ENCODE measurements at regions not wholly inside any gene's neighbourhood (a gene's known extent, or its start where the extent isn't known, plus 50 kb on each side); places are given as distances from the start of the nearest gene placed in this dataset.

DNA sequence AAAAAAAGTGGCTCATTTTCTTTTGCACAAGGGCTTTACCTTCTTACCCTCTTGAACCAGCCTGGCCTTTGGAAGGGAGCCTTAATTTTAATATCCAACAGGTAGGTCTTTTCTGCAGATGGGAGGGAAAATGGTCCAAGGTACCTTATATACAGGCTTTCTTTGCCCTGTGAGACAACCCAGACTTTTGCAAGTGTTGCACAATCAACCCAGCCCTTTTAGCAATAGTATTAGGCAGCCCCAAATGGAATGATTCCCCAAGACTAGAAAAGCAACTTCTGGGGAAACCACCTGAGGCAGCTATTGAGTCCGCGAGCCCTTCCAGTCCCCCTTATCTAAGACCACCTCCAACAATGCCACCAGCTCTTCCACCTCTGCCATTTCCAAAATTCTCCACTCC lies 1138.3 kb downstream of the XPNPEP1 start:
- Mint-ChIP-seq H3K27me3 (no peaks in the 10 kb centered on the region), H3K9me3 (peaks cover 5% of the 10 kb centered on the region), H3K4me3 (no peak overlapping the region), H3K27ac (no peak overlapping the region), H3K36me3 (no peaks in the 10 kb centered on the region), H3K4me1 (no peaks in the 10 kb centered on the region)

DNA sequence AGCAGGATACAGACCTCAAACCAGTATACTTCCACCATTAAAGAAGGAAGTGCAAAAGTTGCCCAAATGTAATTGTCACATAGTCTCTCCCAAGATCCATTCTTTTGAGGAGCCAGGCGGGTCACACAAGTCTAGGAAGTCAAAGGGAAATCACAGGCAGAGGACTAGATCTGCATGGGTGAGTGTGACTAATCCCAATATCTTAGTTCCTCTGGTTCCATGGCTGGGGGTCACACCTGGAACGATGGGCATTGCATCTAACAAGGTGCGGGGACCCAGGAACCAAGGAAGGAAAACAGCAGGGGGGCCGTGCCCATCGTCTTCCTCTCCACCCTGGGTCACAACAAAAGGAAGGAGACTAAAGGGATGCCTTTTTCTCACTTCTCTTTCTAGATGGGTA lies 1138.8 kb downstream of the XPNPEP1 start:
- Mint-ChIP-seq H3K27me3 (no peaks in the 10 kb centered on the region), H3K27ac (no peak overlapping the region), H3K9me3 (peaks cover 9% of the 10 kb centered on the region), H3K4me3 (no peak overlapping the region), H3K4me1 (no peaks in the 10 kb centered on the region), H3K36me3 (no peaks in the 10 kb centered on the region)

DNA sequence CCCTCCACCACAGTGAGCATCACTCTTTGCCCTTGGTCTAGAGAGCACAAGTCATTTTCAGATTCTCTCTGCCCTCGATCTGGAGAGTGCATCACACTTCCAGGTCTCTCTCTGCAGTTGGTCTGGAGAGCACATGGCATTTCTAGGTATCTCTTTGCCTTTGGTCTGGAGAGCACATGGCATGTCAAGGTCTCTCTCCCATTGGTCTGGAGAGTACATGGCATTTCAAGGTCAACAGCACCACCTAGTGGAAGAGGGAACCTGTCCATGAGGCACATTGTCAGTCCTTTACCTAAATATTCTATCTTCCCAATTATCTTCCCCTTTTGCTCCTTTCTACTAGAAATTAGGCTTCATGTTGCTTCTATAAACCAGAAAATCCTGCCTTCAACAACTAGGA lies 1139.4 kb downstream of the XPNPEP1 start:
- no peaks in the 10 kb centered on the region for H3K27me3 Mint-ChIP-seq
- H3K9me3 Mint-ChIP-seq, result peaks cover 11% of the 10 kb centered on the region
- no peak overlapping the region for H3K27ac Mint-ChIP-seq
- H3K4me3 Mint-ChIP-seq, result no peak overlapping the region
- no peaks in the 10 kb centered on the region for H3K36me3 Mint-ChIP-seq
- no peaks in the 10 kb centered on the region for H3K4me1 Mint-ChIP-seq

DNA sequence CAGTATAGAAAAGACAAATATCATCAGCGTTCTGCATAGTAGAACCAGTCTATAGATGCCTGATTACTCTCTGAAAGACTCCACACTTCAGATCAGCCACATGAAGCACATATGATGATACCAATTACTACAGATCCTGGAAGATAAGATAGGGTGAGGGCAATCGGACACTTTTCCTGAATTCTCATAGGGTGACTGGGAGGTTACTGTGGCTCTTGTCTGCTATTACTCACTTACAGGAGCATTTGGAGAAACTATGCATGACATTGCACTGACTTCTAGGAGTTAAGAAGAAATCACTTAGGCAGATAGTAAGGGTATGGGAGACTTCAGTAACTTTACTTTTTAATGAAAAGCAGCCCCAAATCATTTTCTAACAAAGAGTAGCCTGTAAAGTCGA lies 1140.9 kb downstream of the XPNPEP1 start:
- H3K4me1 Mint-ChIP-seq, result no peaks in the 10 kb centered on the region
- H3K9me3 Mint-ChIP-seq, result peaks cover 6% of the 10 kb centered on the region
- H3K36me3 Mint-ChIP-seq, result no peaks in the 10 kb centered on the region
- no peak overlapping the region for H3K27ac Mint-ChIP-seq
- no peak overlapping the region for H3K4me3 Mint-ChIP-seq
- H3K27me3 Mint-ChIP-seq, result no peaks in the 10 kb centered on the region

DNA sequence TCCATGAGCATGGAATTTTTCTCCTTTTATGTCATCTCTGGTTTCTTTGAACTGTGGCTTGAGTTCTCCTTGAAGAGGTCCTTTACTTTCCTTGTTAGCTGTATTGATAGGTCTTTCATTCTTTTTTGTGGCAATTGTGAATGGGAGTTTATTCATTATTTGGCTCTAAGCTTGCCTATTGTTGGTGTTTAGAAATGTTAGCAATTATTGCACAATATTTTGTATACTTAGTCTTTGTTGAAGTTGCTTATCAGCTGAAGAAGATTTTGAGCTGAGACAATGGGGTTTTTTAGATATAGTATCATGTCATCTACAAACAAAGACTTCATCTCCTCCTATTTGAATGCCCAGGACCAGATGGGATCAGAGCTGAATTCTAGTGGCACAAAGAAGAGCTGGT lies 1143.8 kb downstream of the XPNPEP1 start:
- no peak overlapping the region for H3K27ac Mint-ChIP-seq
- no peaks in the 10 kb centered on the region for H3K27me3 Mint-ChIP-seq
- H3K4me1 Mint-ChIP-seq, result no peaks in the 10 kb centered on the region
- peaks cover 6% of the 10 kb centered on the region for H3K9me3 Mint-ChIP-seq
- no peak overlapping the region for H3K4me3 Mint-ChIP-seq
- no peaks in the 10 kb centered on the region for H3K36me3 Mint-ChIP-seq

DNA sequence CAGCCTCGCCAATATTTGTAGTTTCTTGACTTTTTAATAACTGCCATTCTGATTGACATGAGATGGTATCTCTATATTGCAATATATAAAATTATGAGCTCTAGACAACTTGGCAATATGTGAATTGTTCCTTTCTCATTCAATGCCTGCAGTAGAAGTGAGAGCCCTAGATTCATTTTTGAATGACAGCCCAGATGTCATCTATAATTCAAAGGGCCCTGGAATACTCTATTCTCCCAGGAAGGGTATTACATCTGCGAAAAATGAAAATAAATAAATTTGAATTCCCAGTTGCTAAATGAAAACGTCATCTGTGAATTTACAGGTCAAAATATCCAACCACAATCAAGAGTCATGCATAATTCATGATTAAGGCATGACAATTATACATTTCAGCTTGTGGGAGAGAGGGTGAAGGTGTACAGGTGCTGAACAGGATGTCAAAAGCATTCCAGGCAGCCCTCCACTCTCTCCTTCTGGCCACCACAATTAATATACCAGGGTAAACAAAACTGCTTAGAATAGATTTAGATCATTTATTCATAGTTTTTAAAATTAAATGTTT lies 1147.3 kb downstream of the XPNPEP1 start:
- no peaks in the 10 kb centered on the region for H3K36me3 Mint-ChIP-seq
- H3K27me3 Mint-ChIP-seq, result no peaks in the 10 kb centered on the region
- H3K9me3 Mint-ChIP-seq, result peaks cover 6% of the 10 kb centered on the region

DNA sequence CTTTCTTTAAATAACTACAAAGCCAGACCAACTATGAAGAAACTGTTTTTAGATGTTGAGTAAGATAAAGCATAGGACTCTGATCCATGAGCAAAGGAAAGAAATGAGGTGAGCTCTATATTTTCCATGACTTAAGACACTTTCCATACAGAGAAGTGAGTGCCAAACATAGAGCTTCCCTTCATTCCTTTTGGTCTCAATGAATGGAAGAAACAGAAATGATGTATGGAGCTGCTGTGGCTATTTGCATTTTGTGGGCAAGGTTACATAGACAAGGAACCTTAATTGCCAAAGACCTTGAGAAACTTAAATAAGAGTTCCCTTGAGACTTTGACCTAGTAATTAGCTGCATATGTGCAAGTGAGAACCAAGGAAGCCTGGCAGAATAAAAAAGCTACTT lies 1152.2 kb downstream of the XPNPEP1 start:
- no peaks in the 10 kb centered on the region for H3K36me3 Mint-ChIP-seq
- H3K9me3 Mint-ChIP-seq, result no peaks in the 10 kb centered on the region
- H3K4me3 Mint-ChIP-seq, result no peak overlapping the region
- H3K27ac Mint-ChIP-seq, result no peak overlapping the region
- no peaks in the 10 kb centered on the region for H3K4me1 Mint-ChIP-seq
- no peaks in the 10 kb centered on the region for H3K27me3 Mint-ChIP-seq

More for the DNA sequence above, 1147.3 kb downstream of the XPNPEP1 start:
- Mint-ChIP-seq H3K4me1 (no peaks in the 10 kb centered on the region), H3K4me3 (no peak overlapping the region), H3K27ac (no peak overlapping the region)

DNA sequence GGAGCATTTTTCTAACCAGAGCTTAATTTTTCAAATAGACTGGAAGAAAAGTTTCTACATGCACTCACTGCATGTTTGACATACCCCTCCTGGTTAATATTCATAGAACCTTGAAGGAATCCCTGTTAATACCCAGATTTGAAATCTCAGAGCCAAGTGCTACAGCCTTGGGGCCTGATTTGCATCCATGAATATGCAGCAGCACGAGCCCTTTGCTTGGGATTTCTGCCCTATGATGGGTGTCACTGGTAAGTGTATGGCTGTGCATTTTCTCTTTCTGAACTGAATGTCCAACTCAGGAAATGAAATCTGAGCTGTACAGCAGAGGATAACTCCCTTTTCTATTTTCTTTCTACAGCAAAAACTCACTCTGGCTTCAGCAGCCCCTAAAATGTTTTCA lies 1157.5 kb downstream of the XPNPEP1 start:
- H3K9me3 Mint-ChIP-seq, result no peaks in the 10 kb centered on the region
- no peaks in the 10 kb centered on the region for H3K27me3 Mint-ChIP-seq
- H3K36me3 Mint-ChIP-seq, result no peaks in the 10 kb centered on the region
- no peaks in the 10 kb centered on the region for H3K4me1 Mint-ChIP-seq
- no peak overlapping the region for H3K27ac Mint-ChIP-seq
- no peak overlapping the region for H3K4me3 Mint-ChIP-seq

DNA sequence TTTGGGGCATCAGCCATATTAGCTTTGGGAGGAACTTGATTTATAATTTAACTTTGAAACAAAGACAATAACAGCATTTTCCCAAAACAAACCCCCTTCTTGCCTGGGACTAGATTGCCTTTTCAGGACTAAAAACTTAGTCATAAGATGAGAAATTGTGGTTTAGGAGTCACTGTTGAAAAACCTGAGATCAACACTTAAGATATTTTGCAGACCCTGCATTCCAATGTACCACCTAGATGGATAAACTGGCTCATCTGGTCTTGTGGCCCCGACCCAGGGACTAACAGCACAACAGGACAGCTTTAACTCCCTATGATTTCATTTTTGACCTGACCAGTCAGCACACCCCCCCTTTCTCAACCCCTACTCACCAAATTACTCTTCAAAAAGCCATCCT lies 1165.4 kb downstream of the XPNPEP1 start:
- Mint-ChIP-seq H3K4me1 (no peaks in the 10 kb centered on the region), H3K27ac (no peak overlapping the region), H3K36me3 (no peaks in the 10 kb centered on the region), H3K4me3 (no peak overlapping the region), H3K27me3 (no peaks in the 10 kb centered on the region), H3K9me3 (peaks cover 11% of the 10 kb centered on the region)

DNA sequence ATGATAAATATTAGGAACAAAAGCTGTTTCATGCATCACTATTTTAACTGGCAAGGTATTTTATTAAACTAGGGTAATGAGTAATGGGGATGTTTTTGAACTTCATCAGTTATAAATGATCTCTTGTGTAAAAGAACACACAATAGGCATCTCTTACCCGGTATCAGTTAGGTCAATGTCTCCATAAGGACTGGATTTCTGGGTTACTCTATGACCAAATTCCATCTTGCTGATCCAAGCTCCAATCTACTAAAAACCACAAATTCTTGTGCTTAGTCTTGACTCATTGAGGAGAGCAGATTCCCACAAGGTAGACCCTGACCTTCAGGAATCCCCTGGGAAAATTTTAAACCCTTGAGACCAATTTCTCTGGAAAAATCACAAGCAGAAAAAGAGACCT lies 1167.7 kb downstream of the XPNPEP1 start:
- Mint-ChIP-seq H3K27me3 (no peaks in the 10 kb centered on the region), H3K36me3 (no peaks in the 10 kb centered on the region), H3K4me1 (no peaks in the 10 kb centered on the region), H3K4me3 (no peak overlapping the region), H3K27ac (no peak overlapping the region), H3K9me3 (peaks cover 16% of the 10 kb centered on the region)

DNA sequence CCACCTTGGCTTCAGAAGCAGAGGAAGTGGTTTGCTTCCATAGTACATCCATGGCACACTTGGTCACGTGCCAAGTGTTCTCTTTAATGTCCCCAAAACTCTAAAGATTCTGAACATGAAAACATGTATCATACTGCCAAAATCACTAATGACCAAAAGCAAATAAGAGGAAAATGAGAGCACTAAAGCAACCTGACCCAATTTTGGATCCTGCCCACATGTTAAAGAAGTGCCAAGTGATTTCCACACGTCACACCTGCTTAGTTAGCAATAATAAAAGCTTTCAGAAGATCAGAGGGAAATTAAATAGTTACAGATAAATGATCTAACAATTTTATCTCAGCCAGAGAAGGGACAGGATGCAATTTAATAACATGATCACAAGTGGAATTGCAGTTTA lies 1170.0 kb downstream of the XPNPEP1 start:
- Mint-ChIP-seq H3K9me3 (peaks cover 16% of the 10 kb centered on the region), H3K4me3 (no peak overlapping the region), H3K27ac (no peak overlapping the region), H3K36me3 (no peaks in the 10 kb centered on the region), H3K27me3 (no peaks in the 10 kb centered on the region), H3K4me1 (no peaks in the 10 kb centered on the region)

DNA sequence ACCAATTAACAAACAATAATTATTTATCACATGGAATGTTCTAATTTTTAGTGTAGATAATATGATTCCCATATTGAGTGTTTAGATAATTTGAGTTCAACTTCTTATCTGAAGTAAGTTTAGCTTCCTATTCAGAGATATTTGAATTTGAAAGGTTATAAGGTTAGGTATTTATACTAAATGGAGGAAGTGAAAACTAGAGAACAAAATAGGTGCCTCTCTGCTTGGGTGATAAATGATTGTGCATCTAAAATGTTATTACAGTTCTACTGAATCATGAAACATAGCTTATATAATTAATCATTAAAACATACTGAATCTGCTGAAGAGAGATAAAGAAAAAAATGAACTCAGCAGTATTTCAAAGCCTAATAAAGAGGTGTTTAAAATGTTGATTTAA lies 1174.3 kb downstream of the XPNPEP1 start:
- H3K36me3 Mint-ChIP-seq, result no peaks in the 10 kb centered on the region
- no peaks in the 10 kb centered on the region for H3K27me3 Mint-ChIP-seq
- H3K4me1 Mint-ChIP-seq, result no peaks in the 10 kb centered on the region
- peaks cover 5% of the 10 kb centered on the region for H3K9me3 Mint-ChIP-seq
- no peak overlapping the region for H3K4me3 Mint-ChIP-seq
- no peak overlapping the region for H3K27ac Mint-ChIP-seq

DNA sequence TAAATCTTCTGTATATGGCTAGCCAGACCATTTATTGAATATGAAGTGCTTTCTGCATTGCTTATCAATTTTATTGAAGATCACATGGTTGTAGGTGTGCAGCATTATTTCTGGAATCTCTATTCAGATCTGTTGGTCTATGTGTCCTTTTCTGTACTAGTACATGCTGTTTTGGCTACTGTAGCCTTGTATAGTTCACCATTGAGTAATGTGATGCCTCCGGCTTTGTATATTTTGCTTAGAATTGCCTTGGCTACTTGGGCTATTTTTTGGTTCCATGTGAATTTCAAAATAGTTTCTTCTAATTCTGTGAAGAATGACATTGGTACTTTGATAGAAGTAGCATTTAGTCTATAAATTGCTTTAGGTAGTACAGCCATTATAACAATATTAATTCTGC lies 1187.2 kb downstream of the XPNPEP1 start:
- Mint-ChIP-seq H3K27ac (no peak overlapping the region), H3K4me3 (no peak overlapping the region), H3K27me3 (no peaks in the 10 kb centered on the region), H3K36me3 (no peaks in the 10 kb centered on the region), H3K9me3 (no peaks in the 10 kb centered on the region), H3K4me1 (no peaks in the 10 kb centered on the region)

DNA sequence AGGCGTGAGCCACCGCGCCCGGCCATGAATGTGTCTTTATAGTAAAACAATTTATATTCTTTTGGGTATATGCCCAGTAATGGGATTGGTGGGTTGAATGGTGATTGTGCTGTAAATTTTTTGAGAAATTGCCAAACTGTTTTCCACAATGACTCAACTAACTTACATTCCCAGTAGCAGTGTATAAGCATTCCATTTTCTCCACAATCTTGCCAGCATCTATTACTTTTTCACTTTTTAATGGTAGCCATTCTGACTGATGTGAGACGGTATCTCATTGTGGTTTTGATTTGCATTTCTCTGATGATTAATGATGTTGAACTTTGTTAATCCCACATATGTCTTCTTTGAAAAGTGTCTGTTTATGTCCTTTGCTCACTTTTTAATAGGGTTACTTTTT lies 1187.9 kb downstream of the XPNPEP1 start:
- Mint-ChIP-seq H3K36me3 (no peaks in the 10 kb centered on the region), H3K27me3 (no peaks in the 10 kb centered on the region), H3K9me3 (no peaks in the 10 kb centered on the region), H3K4me1 (no peaks in the 10 kb centered on the region), H3K27ac (no peak overlapping the region), H3K4me3 (no peak overlapping the region)

DNA sequence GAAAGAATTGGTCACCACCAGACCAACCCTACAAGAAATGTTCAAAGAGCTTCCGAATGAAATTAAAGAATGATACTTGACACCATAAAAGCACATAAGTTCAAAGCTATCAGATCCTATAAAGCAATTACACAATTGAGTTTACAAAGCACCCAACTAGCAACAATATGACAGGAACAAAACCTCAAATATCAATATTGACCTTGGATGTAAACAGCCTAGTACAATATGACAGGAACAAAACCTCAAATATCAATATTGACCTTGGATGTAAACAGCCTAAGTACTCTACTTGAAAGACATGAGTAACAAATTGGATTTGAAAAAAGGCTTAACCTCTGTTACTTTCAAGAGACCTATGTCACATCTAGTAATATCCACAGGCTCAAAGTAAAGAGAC lies 1201.4 kb downstream of the XPNPEP1 start:
- Mint-ChIP-seq H3K9me3 (peaks cover 6% of the 10 kb centered on the region), H3K27me3 (no peaks in the 10 kb centered on the region), H3K27ac (no peak overlapping the region), H3K4me1 (no peaks in the 10 kb centered on the region), H3K4me3 (no peak overlapping the region), H3K36me3 (no peaks in the 10 kb centered on the region)

DNA sequence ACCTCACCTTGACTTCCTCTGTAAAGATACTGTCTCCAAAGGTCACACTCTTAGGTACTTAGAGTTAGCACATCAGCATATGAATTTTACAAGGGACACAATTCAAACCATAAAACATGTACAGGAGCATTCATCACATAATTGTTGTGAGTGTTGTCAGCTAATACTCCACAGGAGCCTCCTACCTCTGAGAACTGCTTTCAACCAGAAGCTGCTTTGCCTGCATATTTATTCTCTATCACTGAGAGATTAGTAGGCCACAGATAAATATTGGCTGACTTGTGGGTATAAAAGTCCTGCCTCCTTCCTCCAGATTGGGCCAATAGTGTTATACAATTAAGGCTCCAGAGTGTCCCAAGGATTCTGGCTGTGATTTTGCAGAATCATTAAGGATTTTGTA lies 1207.0 kb downstream of the XPNPEP1 start:
- H3K27ac Mint-ChIP-seq, result no peak overlapping the region
- H3K27me3 Mint-ChIP-seq, result no peaks in the 10 kb centered on the region
- no peaks in the 10 kb centered on the region for H3K4me1 Mint-ChIP-seq
- no peak overlapping the region for H3K4me3 Mint-ChIP-seq
- H3K36me3 Mint-ChIP-seq, result no peaks in the 10 kb centered on the region
- H3K9me3 Mint-ChIP-seq, result peaks cover 5% of the 10 kb centered on the region

DNA sequence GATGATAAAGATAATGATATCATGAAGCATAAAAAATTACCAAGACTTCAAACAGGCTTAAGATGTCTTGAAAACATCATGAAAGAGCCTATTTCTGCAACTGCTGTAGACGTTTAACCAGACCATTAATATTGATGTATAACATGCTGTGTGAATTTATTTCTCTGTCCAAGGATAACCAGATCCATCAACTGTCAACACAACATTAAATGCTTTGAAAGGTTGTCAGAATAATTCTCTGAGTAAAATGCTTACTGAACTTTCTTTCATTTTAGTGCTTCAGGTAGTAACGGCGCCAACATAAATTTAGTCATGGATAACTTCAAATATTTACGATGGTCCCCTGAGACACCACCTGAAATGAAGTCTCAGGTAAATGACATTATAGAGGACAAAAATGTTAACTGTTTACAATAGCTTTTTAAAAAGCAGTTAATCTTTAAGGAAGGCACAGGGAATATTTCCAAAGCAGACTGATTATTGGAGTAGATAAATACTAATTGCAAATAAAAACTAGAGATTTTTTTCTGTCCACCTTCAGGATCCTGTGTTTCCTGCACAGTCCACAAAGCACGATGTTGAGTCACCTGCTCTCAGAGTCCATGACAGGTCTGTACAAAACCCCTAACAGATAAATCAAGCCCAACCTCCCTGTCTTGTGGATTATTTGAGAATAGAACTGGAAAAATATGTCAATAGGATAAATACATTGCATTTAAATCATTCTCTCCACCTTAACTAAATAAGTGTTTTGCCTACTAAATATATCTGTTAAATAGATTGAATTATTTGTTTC lies 1213.2 kb downstream of the XPNPEP1 start:
- Mint-ChIP-seq H3K4me3 (no peak overlapping the region), H3K27me3 (no peaks in the 10 kb centered on the region), H3K36me3 (no peaks in the 10 kb centered on the region), H3K27ac (no peak overlapping the region), H3K9me3 (no peaks in the 10 kb centered on the region), H3K4me1 (no peaks in the 10 kb centered on the region)

All from activated naive CD4-positive, alpha-beta T cell treated with anti-CD3 and anti-CD28 coated beads, Interleukin-2, amount 50 U/mL, for 24 hours (primary cell).